H1 (cell line): ENCODE measurements at regions not wholly inside any gene's neighbourhood (a gene's known extent, or its start where the extent isn't known, plus 50 kb on each side); places are given as distances from the start of the nearest gene placed in this dataset.

Experiments used
- CTCF ChIA-PET: fragments of 300-600 bp; sonication (Branson Sonifier 250); formaldehyde crosslinking; loops from one replicate; lab custom pipeline; 2021; ENCODE audit not compliant: partially characterized antibody; lab: Charles Lee
- POLR2A ChIA-PET: fragments of 300-600 bp; sonication (Branson Sonifier 250); formaldehyde crosslinking; loops from one replicate; lab custom pipeline; 2021; ENCODE audit warnings: inconsistent platforms; ENCODE audit not compliant: partially characterized antibody; lab: Charles Lee
- DNase-seq, 2 experiments: peaks; one replicate each; pipeline versions ENCODE4 v3.0.0 to v3.0.0-alpha.2; 2010 to 2022; ENCODE audit warnings: low spot score in 2 of 2, low read depth in 1 of 2, mixed read lengths in 1 of 2
- FAIRE-seq: peaks from 2 replicates; lab custom pipeline; 2011; peaks lifted over from hg19 to GRCh38; lab: Jason Lieb, UNC
- H2AFZ ChIP-seq: 2 replicates; pipeline ENCODE4 v1.8.1; 2012; ENCODE audit warnings: low read length, inconsistent platforms
- H2AK5ac ChIP-seq: 2 replicates; pipeline ENCODE4 v1.6.1; 2013; ENCODE audit warnings: low read depth, low read length
- H2BK120ac ChIP-seq: replicated peaks from 2 replicates; pipeline ENCODE3; 2013; ENCODE audit warnings: low read depth, low read length, inconsistent platforms
- H2BK12ac ChIP-seq: 2 replicates; pipeline ENCODE4 v1.6.1; 2013; ENCODE audit warnings: low read depth, low read length
- H2BK15ac ChIP-seq: 2 replicates; pipeline ENCODE4 v1.6.1; 2013; ENCODE audit warnings: low read length
- H2BK20ac ChIP-seq: 2 replicates; pipeline ENCODE4 v1.6.1; 2013; ENCODE audit warnings: low read length
- H2BK5ac ChIP-seq: 2 replicates; pipeline ENCODE4 v1.6.1; 2013; ENCODE audit warnings: low read depth, low read length
- H3K14ac ChIP-seq: 2 replicates; pipeline ENCODE4 v1.6.1; 2013; ENCODE audit warnings: inconsistent platforms; ENCODE audit not compliant: insufficient read length
- H3K18ac ChIP-seq: 2 replicates; pipeline ENCODE4 v1.6.1; 2013; ENCODE audit warnings: low read length; ENCODE audit errors: extremely low read depth
- H3K23ac ChIP-seq: 2 replicates; pipeline ENCODE4 v1.6.1; 2013; ENCODE audit warnings: inconsistent platforms; ENCODE audit not compliant: insufficient read length
- H3K23me2 ChIP-seq: 2 replicates; pipeline ENCODE4 v1.6.1; 2013; ENCODE audit warnings: low read depth, low read length
- H3K27ac ChIP-seq: 2 replicates; pipeline ENCODE4 v1.6.1; 2011; ENCODE audit warnings: low read depth, low read length, inconsistent platforms
- H3K27me3 ChIP-seq, 4 experiments: replicated peaks in 1 of 4; 1 replicate in 1 of 4; 2 replicates in 3 of 4; pipeline versions ENCODE4 v1.6.1 to v1.8.1; 2011 to 2013; ENCODE audit warnings: low read length in 3 of 4, mild to moderate bottlenecking in 3 of 4, inconsistent platforms in 2 of 4, mixed read lengths in 2 of 4, moderate library complexity in 1 of 4; ENCODE audit not compliant: control insufficient read depth in 3 of 4, insufficient read depth in 3 of 4; ENCODE audit errors: extremely low read depth in 1 of 4
- H3K36me3 ChIP-seq, 4 experiments: 2 replicates each; pipeline versions ENCODE4 v1.6.1 to v1.8.1; 2011 to 2013; ENCODE audit warnings: mild to moderate bottlenecking in 4 of 4, low read length in 3 of 4, moderate library complexity in 2 of 4, control low read depth in 1 of 4, inconsistent platforms in 1 of 4; ENCODE audit not compliant: insufficient read depth in 4 of 4, control insufficient read depth in 2 of 4
- H3K4ac ChIP-seq: replicated peaks from 2 replicates; pipeline ENCODE3; 2013; ENCODE audit warnings: low read length, low read depth, mixed read lengths, inconsistent platforms; ENCODE audit not compliant: insufficient read length
- H3K4me1 ChIP-seq, 4 experiments: replicated peaks in 1 of 4; 1 replicate in 1 of 4; 2 replicates in 3 of 4; pipeline versions ENCODE4 v1.6.1 to v1.8.1; 2011 to 2013; ENCODE audit warnings: low read length in 3 of 4, inconsistent platforms in 2 of 4, mixed read lengths in 1 of 4; ENCODE audit not compliant: insufficient read depth in 4 of 4, control insufficient read depth in 3 of 4
- H3K4me2 ChIP-seq, 2 experiments: 2 replicates each; pipeline versions ENCODE4 v1.6.1 to v1.8.1; 2011 to 2013; ENCODE audit warnings: low read depth in 2 of 2, low read length in 2 of 2, control low read depth in 1 of 2, inconsistent platforms in 1 of 2, mild to moderate bottlenecking in 1 of 2; ENCODE audit not compliant: insufficient read depth in 1 of 2
- H3K4me3 ChIP-seq, 4 experiments: fragments of 200-600, 300-600 bp in 1 of 4; sonication (generic), shearing (Covaris generic), sonication (Bioruptor Twin) in 1 of 4; 2 replicates each; pipeline versions ENCODE4 v1.5.1 to v1.8.1; 2011 to 2016; ENCODE audit warnings: low read length in 4 of 4, low read depth in 3 of 4, control low read depth in 2 of 4, inconsistent platforms in 2 of 4, mild to moderate bottlenecking in 2 of 4, mixed read lengths in 1 of 4, moderate library complexity in 1 of 4; ENCODE audit not compliant: insufficient read depth in 2 of 4; ENCODE audit errors: extremely low read depth in 1 of 4
- H3K56ac ChIP-seq: replicated peaks from 2 replicates; pipeline ENCODE3; 2013; ENCODE audit warnings: low read depth, mild to moderate bottlenecking, mixed read lengths, low read length, inconsistent platforms; ENCODE audit not compliant: insufficient read length
- H3K79me1 ChIP-seq: 2 replicates; pipeline ENCODE4 v1.6.1; 2013; ENCODE audit warnings: low read depth, low read length, control low read depth
- H3K79me2 ChIP-seq, 2 experiments: 2 replicates each; pipeline versions ENCODE4 v1.6.1 to v1.8.1; 2012 to 2013; ENCODE audit warnings: low read length in 2 of 2, mild to moderate bottlenecking in 2 of 2, inconsistent platforms in 1 of 2; ENCODE audit not compliant: insufficient read depth in 2 of 2, control insufficient read depth in 1 of 2
- H3K9ac ChIP-seq, 4 experiments: replicated peaks in 1 of 4; 1 replicate in 1 of 4; 2 replicates in 3 of 4; pipeline versions ENCODE4 v1.6.1 to v1.8.1; 2011 to 2013; ENCODE audit warnings: low read depth in 3 of 4, low read length in 3 of 4, control low read depth in 2 of 4, mild to moderate bottlenecking in 2 of 4, moderate library complexity in 2 of 4, inconsistent platforms in 1 of 4; ENCODE audit errors: extremely low read depth in 1 of 4
- H3K9me3 ChIP-seq, 2 experiments: 2 replicates each; pipeline versions ENCODE4 v1.6.1 to v1.8.1; 2012 to 2013; ENCODE audit warnings: mild to moderate bottlenecking in 2 of 2, moderate library complexity in 2 of 2, control low read depth in 1 of 2, inconsistent platforms in 1 of 2, low read depth in 1 of 2, low read length in 1 of 2, mixed read lengths in 1 of 2; ENCODE audit not compliant: insufficient read depth in 2 of 2
- H4K20me1 ChIP-seq, 2 experiments: replicated peaks in 1 of 2; 2 replicates each; pipeline versions ENCODE3 to v1.8.1; 2011 to 2013; ENCODE audit warnings: inconsistent platforms in 2 of 2, low read length in 2 of 2, mild to moderate bottlenecking in 1 of 2; ENCODE audit not compliant: insufficient read depth in 2 of 2, control insufficient read depth in 1 of 2
- H4K5ac ChIP-seq: 2 replicates; pipeline ENCODE4 v1.6.1; 2013; ENCODE audit warnings: low read length, low read depth, mixed read lengths, inconsistent platforms; ENCODE audit not compliant: insufficient read length
- H4K8ac ChIP-seq: 2 replicates; pipeline ENCODE4 v1.8.0; 2013; ENCODE audit warnings: mild to moderate bottlenecking, moderate library complexity, low read length, inconsistent platforms; ENCODE audit not compliant: insufficient read depth; ENCODE audit errors: extremely low read depth
- H4K91ac ChIP-seq: replicated peaks from 2 replicates; pipeline ENCODE3; 2013; ENCODE audit warnings: low read length, mixed read lengths, inconsistent platforms; ENCODE audit not compliant: insufficient read length
- ASH2L ChIP-seq: fragments of 200-600, 300-600 bp; sonication (generic); IDR thresholded peaks from one replicate; pipeline ENCODE4 v1.7.1; 2017; ENCODE audit warnings: low read length
- CTCF ChIP-seq, 3 experiments: IDR thresholded peaks; 1 replicate in 2 of 3; 2 replicates in 1 of 3; pipeline versions ENCODE4 v1.5.1 to v1.6.1; 2011; ENCODE audit warnings: low read length in 3 of 3, mild to moderate bottlenecking in 3 of 3, inconsistent platforms in 2 of 3, low read depth in 1 of 3, moderate library complexity in 1 of 3; ENCODE audit not compliant: insufficient read depth in 1 of 3; ENCODE audit errors: control extremely low read depth in 1 of 3
- KDM4A ChIP-seq: IDR thresholded peaks from one replicate; pipeline ENCODE4 v1.7.1; 2012; ENCODE audit warnings: low read depth, mild to moderate bottlenecking, moderate library complexity, low read length, inconsistent platforms; ENCODE audit not compliant: severe bottlenecking
- POU5F1 ChIP-seq: IDR thresholded peaks from 2 replicates; pipeline ENCODE4 v1.6.1; 2011; ENCODE audit warnings: low read depth, mild to moderate bottlenecking, low read length, moderate library complexity
- RAD21 ChIP-seq, 2 experiments: IDR thresholded peaks in 1 of 2; conservative IDR thresholded peaks in 1 of 2; 2 replicates each; pipeline ENCODE4 v1.6.1; 2011; ENCODE audit warnings: low read depth in 2 of 2, low read length in 2 of 2, improper control_type of control experiment in 1 of 2, inconsistent platforms in 1 of 2, mild to moderate bottlenecking in 1 of 2, moderate library complexity in 1 of 2
- RFX5 ChIP-seq: IDR thresholded peaks from 2 replicates; pipeline ENCODE4 v1.6.1; 2011; ENCODE audit warnings: low read depth, low read length, improper control_type of control experiment, borderline replicate concordance
- YY1 ChIP-seq: IDR thresholded peaks from 2 replicates; pipeline ENCODE4 v1.6.1; 2011; ENCODE audit warnings: low read depth, mild to moderate bottlenecking, low read length
- WGBS, 2 experiments: shearing (Covaris generic) in 1 of 2; methylation state at CpG; one replicate each; pipeline versions ENCODE4 v1.1.6 to v1.1.7; 2013 to 2015; ENCODE audit warnings: low lambda C conversion rate in 2 of 2, mixed read lengths in 2 of 2, inconsistent platforms in 1 of 2, low coverage in 1 of 2, missing lambda C conversion rate in 1 of 2; ENCODE audit not compliant: insufficient replicate concordance in 2 of 2, insufficient coverage in 1 of 2, insufficient read length in 1 of 2; ENCODE audit errors: extremely low coverage in 1 of 2, missing lambda C conversion rate in 1 of 2; 5-methylcytosine and 5-hydroxymethylcytosine counted together

DNA sequence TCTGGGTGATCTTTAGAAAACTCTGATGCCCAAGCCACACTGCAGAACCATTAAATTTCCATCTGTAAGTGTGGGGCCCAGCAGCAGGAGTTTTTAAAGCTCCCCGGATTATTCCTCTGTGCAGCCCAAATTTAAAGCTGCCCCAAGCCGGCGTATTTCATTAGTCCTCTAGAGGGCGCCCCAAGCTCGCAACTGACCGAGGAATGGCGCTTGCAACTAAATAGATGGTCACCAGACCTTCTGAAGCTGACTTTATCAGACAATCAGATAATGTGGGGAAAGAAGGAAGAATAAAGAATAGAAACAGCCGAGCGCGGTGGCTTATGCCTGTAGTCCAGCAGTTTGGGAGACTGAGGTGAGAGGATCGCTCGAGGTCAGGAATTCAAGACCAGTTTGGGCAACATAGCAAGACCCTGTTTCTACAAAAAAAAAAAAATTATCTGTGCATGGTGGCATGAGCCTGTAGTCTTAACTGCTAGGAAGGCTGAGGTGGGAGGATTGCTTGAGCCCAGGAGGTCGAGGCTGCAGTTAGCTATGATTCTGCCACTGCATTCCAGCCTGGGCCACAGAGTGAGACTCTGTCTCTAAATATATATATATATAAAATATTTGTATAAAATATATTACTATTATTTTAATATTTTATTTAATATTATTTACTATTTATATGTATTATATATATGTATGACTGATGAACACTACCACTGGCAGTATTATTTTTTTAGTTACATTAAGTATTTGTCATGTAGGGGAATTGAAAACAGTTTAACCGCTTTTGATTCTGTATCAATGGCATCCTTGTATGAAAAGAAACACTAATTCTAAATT lies 56.0 kb downstream of the OTOR start:
- Histone ChIP-seq H2BK120ac (no peak overlapping the region), H3K4ac (no peak overlapping the region), H3K79me1 (no peaks in the 10 kb centered on the region), H2BK12ac (no peak overlapping the region), H2AK5ac (no peak overlapping the region), H2BK15ac (no peak overlapping the region), H3K9ac (no peak overlapping the region), H2AFZ (no peak overlapping the region; the same call in 1 of the 2 replicates), H4K20me1 (no peaks in the 10 kb centered on the region), H3K27me3 (no peaks in the 10 kb centered on the region), H3K23ac (no peak overlapping the region), H4K8ac (no peak overlapping the region; the same call in 1 of the 2 replicates), H3K36me3 (no peaks in the 10 kb centered on the region), H3K4me2 (no peak overlapping the region), H2BK5ac (no peak overlapping the region), H3K4me3 (no peak overlapping the region), H4K5ac (no peak overlapping the region), H3K56ac (no peak overlapping the region), H3K79me2 (no peaks in the 10 kb centered on the region), H3K23me2 (no peaks in the 10 kb centered on the region), H3K4me1 (no peaks in the 10 kb centered on the region), H3K14ac (no peak overlapping the region), H2BK20ac (peak overlapping the region; percentile 86; the same call in 1 of the 2 replicates), H3K18ac (no peak overlapping the region; the same call in 1 of the 2 replicates), H3K9me3 (no peaks in the 10 kb centered on the region), H4K91ac (no peak overlapping the region), H3K27ac (no peak overlapping the region)
- FAIRE-seq (peak; percentile 74), DNase-seq (peak; percentile 25 to 88)
- WGBS, 2 experiments, result 34% methylated on average over 14 of the region's 14 CpGs; no CpG with 5 or more reads in 1 of the 2 experiments
- POLR2A ChIA-PET, result no interaction called here
- CTCF ChIA-PET, result interaction anchor here (0.6 to 11.0 kb wide), 42 partner anchors 8 to 798 kb away, joined by 3 to 133 read pairs (median 4); partner anchors contain the start of gene PCSK2
- TF ChIP-seq POU5F1 (0 out of 2 replicates have a peak, but pooled peaks have one; percentile 0), ASH2L (no peak), KDM4A (no peak), RAD21 (IDR thresholded peaks at IDR 0.05 in 1 of 2, conservative IDR thresholded peaks at IDR 0.05 in 1 of 2; ENCODE audit: low read depth in 2 of 2, low read length in 2 of 2) (peak; percentile 94 to 96), RFX5 (no peak), CTCF (IDR thresholded peaks at IDR 0.05; ENCODE audit: control extremely low read depth in 1 of 3, insufficient read depth in 1 of 3, low read depth in 1 of 3, low read length in 3 of 3) (peak; percentile 58 to 87 (median 71)), YY1 (peak; percentile 80)
